Upper lobe of left lung (tissue), 6 donors: ENCODE measurements at regions not wholly inside any gene's neighbourhood (a gene's known extent, or its start where the extent isn't known, plus 50 kb on each side); places are given as distances from the start of the nearest gene placed in this dataset.

Experiments used
- ATAC-seq, 2 donors: fragments of 200-7000 bp; cut with Tn5 transposase; one replicate each; pipeline ENCODE4 v1.9.1; 2022; ENCODE audit warnings: mild to moderate bottlenecking in 2 of 2, moderate library complexity in 2 of 2; ENCODE audit not compliant: low FRiP score in 2 of 2
- DNase-seq, 2 donors: peaks; one replicate each; pipeline ENCODE4 v3.0.0-alpha.2; 2019 to 2020
- H3K27ac ChIP-seq, 4 donors: fragments of 200-600 bp; sonication (generic); one replicate each; pipeline ENCODE4 v1.5.1; 2016 to 2019
- H3K27me3 ChIP-seq, 4 donors: fragments of 200-600 bp; sonication (generic); one replicate each; pipeline ENCODE4 v1.5.1; 2017 to 2019
- H3K36me3 ChIP-seq, 4 donors: fragments of 200-600 bp; sonication (generic); one replicate each; pipeline ENCODE4 v1.5.1; 2016 to 2019
- H3K4me1 ChIP-seq, 4 donors: fragments of 200-600 bp; sonication (generic); one replicate each; pipeline ENCODE4 v1.5.1; 2018 to 2019
- H3K4me3 ChIP-seq, 4 donors: fragments of 200-600 bp; sonication (generic); one replicate each; pipeline ENCODE4 v1.5.1; 2017 to 2019; ENCODE audit warnings: mild to moderate bottlenecking in 2 of 4, moderate library complexity in 1 of 4
- H3K9me3 ChIP-seq, 4 donors: fragments of 200-600 bp; sonication (generic); one replicate each; pipeline ENCODE4 v1.5.1; 2018 to 2019
- EP300 ChIP-seq, 4 donors: sonication (generic); formaldehyde crosslinking; IDR thresholded peaks; one replicate each; pipeline ENCODE4 v1.5.1; 2017; ENCODE audit warnings: antibody characterized with exemption in 4 of 4, control low read depth in 2 of 4
- POLR2A ChIP-seq, 4 donors: fragments of 450-650 bp; IDR thresholded peaks; one replicate each; pipeline ENCODE4 v1.5.1; 2016 to 2017; ENCODE audit warnings: antibody characterized with exemption in 4 of 4, mild to moderate bottlenecking in 2 of 4
- POLR2AphosphoS5 ChIP-seq, 2 donors: sonication (generic); formaldehyde crosslinking; IDR thresholded peaks; one replicate each; pipeline ENCODE4 v1.5.1; 2017; ENCODE audit warnings: antibody characterized with exemption in 2 of 2
- WGBS, 2 donors: methylation state at CpG; one replicate each; pipeline ENCODE4 v1.1.5; 2017 to 2018; 5-methylcytosine and 5-hydroxymethylcytosine counted together
- TF ChIP-seq, protein P1 (sequence below), 6 experiments: fragments of 450-650 bp in 4 of 6; fragments of 200-600 bp in 2 of 6; sonication (generic) in 2 of 6; IDR thresholded peaks; one replicate each; pipeline ENCODE4 v1.5.1; 2016 to 2019; ENCODE audit warnings: antibody characterized with exemption in 6 of 6
- donor health status: DM: no; HTN: no; CAD: no; lungs with moderate emphysema.
- donor health status: DM: no; HTN: yes; CAD: no; lungs with severe emphysema.

DNA sequence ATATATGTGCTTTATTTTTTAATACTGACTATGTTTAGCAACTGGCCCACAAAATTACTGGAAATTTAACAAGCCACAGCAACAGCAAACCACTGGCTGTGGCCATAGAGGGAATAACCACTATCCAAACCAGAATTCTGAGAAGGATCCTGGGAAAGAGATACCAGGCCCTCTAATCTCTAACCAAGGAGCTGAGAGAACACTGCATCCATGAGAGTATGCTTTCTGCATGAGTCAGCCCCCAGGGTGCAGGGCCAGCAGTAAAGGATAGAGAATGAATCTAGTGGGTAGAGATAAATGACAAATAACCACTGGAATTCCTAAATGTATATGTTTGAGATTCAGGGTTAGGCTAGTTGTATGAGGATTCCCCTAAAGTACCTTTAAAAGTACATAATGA, 221.8 kb downstream of the KIT start:
- H3K4me3 ChIP-seq, result no peak overlapping the region
- TF ChIP-seq EP300 (IDR thresholded peaks at IDR 0.05) (no peak), POLR2A (IDR thresholded peaks at IDR 0.05) (no peak), POLR2AphosphoS5 (IDR thresholded peaks at IDR 0.05) (no peak)
- TF ChIP-seq, protein P1, sequence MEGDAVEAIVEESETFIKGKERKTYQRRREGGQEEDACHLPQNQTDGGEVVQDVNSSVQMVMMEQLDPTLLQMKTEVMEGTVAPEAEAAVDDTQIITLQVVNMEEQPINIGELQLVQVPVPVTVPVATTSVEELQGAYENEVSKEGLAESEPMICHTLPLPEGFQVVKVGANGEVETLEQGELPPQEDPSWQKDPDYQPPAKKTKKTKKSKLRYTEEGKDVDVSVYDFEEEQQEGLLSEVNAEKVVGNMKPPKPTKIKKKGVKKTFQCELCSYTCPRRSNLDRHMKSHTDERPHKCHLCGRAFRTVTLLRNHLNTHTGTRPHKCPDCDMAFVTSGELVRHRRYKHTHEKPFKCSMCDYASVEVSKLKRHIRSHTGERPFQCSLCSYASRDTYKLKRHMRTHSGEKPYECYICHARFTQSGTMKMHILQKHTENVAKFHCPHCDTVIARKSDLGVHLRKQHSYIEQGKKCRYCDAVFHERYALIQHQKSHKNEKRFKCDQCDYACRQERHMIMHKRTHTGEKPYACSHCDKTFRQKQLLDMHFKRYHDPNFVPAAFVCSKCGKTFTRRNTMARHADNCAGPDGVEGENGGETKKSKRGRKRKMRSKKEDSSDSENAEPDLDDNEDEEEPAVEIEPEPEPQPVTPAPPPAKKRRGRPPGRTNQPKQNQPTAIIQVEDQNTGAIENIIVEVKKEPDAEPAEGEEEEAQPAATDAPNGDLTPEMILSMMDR (IDR thresholded peaks at IDR 0.05), result no peak
- no peak overlapping the region for H3K27ac ChIP-seq
- H3K36me3 ChIP-seq, result no peaks in the 10 kb centered on the region
- no peak for ATAC-seq
- DNase-seq, result no peak
- no peaks in the 10 kb centered on the region for H3K27me3 ChIP-seq
- H3K4me1 ChIP-seq, result no peaks in the 10 kb centered on the region
- H3K9me3 ChIP-seq, result no peaks in the 10 kb centered on the region

DNA sequence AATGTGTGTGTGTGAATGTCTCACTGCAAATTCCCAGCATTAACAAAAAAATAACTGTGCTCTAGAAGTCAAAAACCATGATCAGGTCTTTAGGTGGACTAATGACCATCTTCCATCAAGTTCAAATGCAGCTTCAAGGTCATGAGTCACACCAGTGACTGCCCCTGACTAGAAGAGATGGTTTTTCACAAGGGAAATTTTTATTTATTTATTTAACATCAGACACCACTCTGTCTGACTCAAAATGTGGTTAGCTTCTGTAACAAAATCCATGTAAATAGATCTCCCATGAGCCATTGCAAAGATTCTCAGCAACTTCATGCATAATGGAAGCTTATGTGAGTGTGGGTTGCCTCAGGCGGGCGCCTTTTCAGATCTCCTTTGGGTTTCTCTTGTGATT, 219.2 kb downstream of the KIT start:
- no peak overlapping the region for H3K27ac ChIP-seq
- no peaks in the 10 kb centered on the region for H3K27me3 ChIP-seq
- no peaks in the 10 kb centered on the region for H3K36me3 ChIP-seq
- 92 to 93% methylated on average over 2 of the region's 2 CpGs for WGBS, 2 donors
- DNase-seq (no peak), ATAC-seq (no peak)
- H3K4me1 ChIP-seq, result no peaks in the 10 kb centered on the region
- H3K4me3 ChIP-seq, result no peak overlapping the region
- TF ChIP-seq POLR2A (IDR thresholded peaks at IDR 0.05), result no peak
- no peak for TF ChIP-seq EP300 (IDR thresholded peaks at IDR 0.05)
- TF ChIP-seq, protein P1 (IDR thresholded peaks at IDR 0.05), result no peak
- no peak for TF ChIP-seq POLR2AphosphoS5 (IDR thresholded peaks at IDR 0.05)
- no peaks in the 10 kb centered on the region for H3K9me3 ChIP-seq

DNA sequence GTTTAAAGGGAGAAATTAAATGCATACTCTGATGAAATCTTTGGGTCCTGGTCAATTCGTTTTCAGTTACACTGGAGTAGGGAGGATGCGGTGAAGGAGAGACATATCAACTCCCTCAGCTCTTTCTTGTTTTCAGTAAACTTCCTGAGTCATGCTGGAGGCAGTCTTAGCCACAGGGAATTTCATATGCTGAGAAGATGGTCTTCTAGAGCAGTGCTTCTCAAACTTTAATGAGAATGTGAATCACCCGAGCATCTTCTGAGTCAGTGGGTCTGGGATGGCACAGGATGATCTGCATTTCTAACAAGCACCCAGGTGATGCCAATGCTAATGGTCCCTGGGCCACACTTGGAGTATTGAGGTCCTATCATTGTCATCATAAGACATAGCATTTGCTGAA, 214.5 kb downstream of the KIT start:
- Histone ChIP-seq H3K36me3 (no peaks in the 10 kb centered on the region), H3K27ac (no peak overlapping the region), H3K9me3 (no peaks in the 10 kb centered on the region), H3K4me3 (no peak overlapping the region), H3K27me3 (no peaks in the 10 kb centered on the region), H3K4me1 (no peaks in the 10 kb centered on the region)
- TF ChIP-seq, protein P1 (IDR thresholded peaks at IDR 0.05), result no peak
- TF ChIP-seq POLR2A (IDR thresholded peaks at IDR 0.05), result no peak
- no peak for TF ChIP-seq POLR2AphosphoS5 (IDR thresholded peaks at IDR 0.05)
- no peak for TF ChIP-seq EP300 (IDR thresholded peaks at IDR 0.05)
- no peak for DNase-seq
- ATAC-seq, result no peak
- WGBS, 2 donors, result 85 to 91% methylated on average over 3 of the region's 3 CpGs

DNA sequence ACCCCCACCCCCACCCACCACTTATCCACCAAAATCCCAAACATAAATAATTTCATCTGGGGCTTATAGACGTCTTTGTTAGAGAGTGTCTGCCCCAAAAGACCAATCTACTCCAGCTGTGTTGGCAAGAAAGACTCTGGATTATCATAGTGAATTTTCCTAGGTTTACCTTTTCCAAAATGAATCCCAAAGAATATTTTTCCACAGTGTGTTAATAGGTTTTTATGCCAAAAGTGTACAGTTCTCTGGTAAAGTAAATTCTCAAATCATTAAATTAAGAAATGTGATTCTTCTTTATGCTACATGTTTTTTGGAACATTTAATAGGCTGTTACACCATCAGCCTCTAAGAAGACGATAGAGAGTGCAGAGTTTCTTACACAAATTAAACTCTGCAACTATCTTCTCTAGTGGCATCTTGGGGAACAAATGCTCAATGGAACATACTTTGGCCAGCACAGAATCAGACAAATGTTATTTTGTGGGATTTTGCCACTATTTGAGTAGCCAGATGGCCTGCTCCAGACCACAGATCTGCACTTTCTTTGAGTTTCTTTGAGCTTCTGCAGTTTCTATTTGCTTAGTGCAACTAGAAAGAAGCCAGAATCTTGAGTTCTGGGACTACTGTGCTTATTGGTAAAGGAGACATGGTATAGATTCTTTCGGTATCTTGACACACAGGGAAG, 206.0 kb downstream of the KIT start:
- H3K4me1 ChIP-seq, result no peaks in the 10 kb centered on the region
- H3K9me3 ChIP-seq, result no peaks in the 10 kb centered on the region
- WGBS, 2 donors, result 90% methylated on average over 3 of the region's 3 CpGs
- H3K36me3 ChIP-seq, result no peaks in the 10 kb centered on the region
- H3K27me3 ChIP-seq, result no peaks in the 10 kb centered on the region
- DNase-seq (no peak), ATAC-seq (no peak)
- no peak for TF ChIP-seq POLR2A (IDR thresholded peaks at IDR 0.05)
- TF ChIP-seq, protein P1 (IDR thresholded peaks at IDR 0.05), result no peak
- no peak for TF ChIP-seq POLR2AphosphoS5 (IDR thresholded peaks at IDR 0.05)
- TF ChIP-seq EP300 (IDR thresholded peaks at IDR 0.05), result no peak
- H3K4me3 ChIP-seq, result no peak overlapping the region
- H3K27ac ChIP-seq, result no peak overlapping the region

DNA sequence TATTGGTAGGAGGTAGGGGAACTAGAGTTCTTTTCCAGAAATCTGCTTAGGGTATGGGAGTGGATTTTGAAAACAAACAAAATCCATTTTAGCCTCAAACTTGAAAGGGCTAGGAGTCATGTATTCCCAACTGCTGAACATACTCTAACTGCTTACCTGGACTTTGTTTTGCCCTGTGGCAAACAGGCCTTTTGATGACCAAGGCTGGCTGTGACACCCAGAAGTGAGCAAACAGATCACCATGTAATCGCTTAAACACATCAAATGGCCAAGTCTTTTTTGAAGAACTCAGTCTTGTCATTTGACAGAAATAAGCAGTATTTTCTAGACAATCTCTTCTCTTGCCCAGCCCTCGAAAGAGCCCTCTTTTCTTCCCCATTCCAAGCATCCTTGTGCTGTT, 203.4 kb downstream of the KIT start:
- H3K36me3 ChIP-seq, result no peaks in the 10 kb centered on the region
- H3K9me3 ChIP-seq, result no peaks in the 10 kb centered on the region
- no peak for DNase-seq
- H3K27me3 ChIP-seq, result no peaks in the 10 kb centered on the region
- no peaks in the 10 kb centered on the region for H3K4me1 ChIP-seq
- TF ChIP-seq, protein P1 (IDR thresholded peaks at IDR 0.05), result no peak
- TF ChIP-seq POLR2A (IDR thresholded peaks at IDR 0.05), result no peak
- no peak for TF ChIP-seq POLR2AphosphoS5 (IDR thresholded peaks at IDR 0.05)
- TF ChIP-seq EP300 (IDR thresholded peaks at IDR 0.05), result no peak
- H3K4me3 ChIP-seq, result no peak overlapping the region
- WGBS, 2 donors, result 67 to 88% methylated on average over 2 of the region's 2 CpGs
- ATAC-seq, result no peak
- H3K27ac ChIP-seq, result no peak overlapping the region
